HEK293 (cell line): ENCODE measurements at regions not wholly inside any gene's neighbourhood (a gene's known extent, or its start where the extent isn't known, plus 50 kb on each side); places are given as distances from the start of the nearest gene placed in this dataset.

ENCODE experiments used
- AEBP2 ChIP-seq: fragments of 450-650 bp; formaldehyde crosslinking; IDR thresholded peaks from 2 replicates; pipeline ENCODE4 v1.5.1; 2016; ENCODE audit warnings: missing biosample characterization, missing genetic modification characterization, borderline replicate concordance
- BCL11A ChIP-seq: fragments of 450-650 bp; formaldehyde crosslinking; IDR thresholded peaks from 2 replicates; pipeline ENCODE4 v1.5.1; 2016; ENCODE audit warnings: low read depth, missing biosample characterization, missing genetic modification characterization
- CTCF ChIP-seq: fragments of 450-650 bp; formaldehyde crosslinking; IDR thresholded peaks from 2 replicates; pipeline ENCODE4 v1.5.1; 2016; ENCODE audit warnings: missing biosample characterization, missing genetic modification characterization
- FEZF1 ChIP-seq: fragments of 450-650 bp; formaldehyde crosslinking; IDR thresholded peaks from 2 replicates; pipeline ENCODE4 v1.5.1; 2016; ENCODE audit warnings: missing biosample characterization, missing genetic modification characterization
- GLI4 ChIP-seq: fragments of 450-650 bp; formaldehyde crosslinking; IDR thresholded peaks from 2 replicates; pipeline ENCODE4 v1.5.1; 2016; ENCODE audit warnings: missing biosample characterization, missing genetic modification characterization
- REST ChIP-seq: fragments of 450-650 bp; formaldehyde crosslinking; IDR thresholded peaks from 2 replicates; pipeline ENCODE4 v1.5.1; 2016; ENCODE audit warnings: missing biosample characterization, missing genetic modification characterization
- TRIM28 ChIP-seq: IDR thresholded peaks from 2 replicates; pipeline ENCODE4 v1.6.1; 2011; ENCODE audit warnings: low read length, control low read depth, borderline replicate concordance
- ZBTB49 ChIP-seq: fragments of 450-650 bp; formaldehyde crosslinking; IDR thresholded peaks from 2 replicates; pipeline ENCODE4 v1.5.1; 2016; ENCODE audit warnings: missing biosample characterization, missing genetic modification characterization, low read depth
- ZNF138 ChIP-seq: fragments of 450-650 bp; formaldehyde crosslinking; IDR thresholded peaks from 2 replicates; pipeline ENCODE4 v1.5.1; 2016; ENCODE audit warnings: missing biosample characterization, missing genetic modification characterization, borderline replicate concordance
- ZNF202 ChIP-seq: fragments of 450-650 bp; formaldehyde crosslinking; IDR thresholded peaks from 2 replicates; pipeline ENCODE4 v1.5.1; 2016; ENCODE audit warnings: missing biosample characterization, missing genetic modification characterization, borderline replicate concordance
- ZNF211 ChIP-seq: fragments of 450-650 bp; formaldehyde crosslinking; IDR thresholded peaks from 2 replicates; pipeline ENCODE4 v1.5.1; 2016; ENCODE audit warnings: low read depth, missing biosample characterization, missing genetic modification characterization
- ZNF555 ChIP-seq: fragments of 450-650 bp; formaldehyde crosslinking; conservative IDR thresholded peaks from 2 replicates; pipeline ENCODE4 v1.5.1; 2017; ENCODE audit warnings: missing biosample characterization, mild to moderate bottlenecking, missing genetic modification characterization, inconsistent platforms
- ZNF596 ChIP-seq: fragments of 450-650 bp; IDR thresholded peaks from 2 replicates; pipeline ENCODE4 v1.5.0; 2018; ENCODE audit warnings: missing biosample characterization, mild to moderate bottlenecking, missing genetic modification characterization, moderate library complexity
- ZNF768 ChIP-seq: fragments of 450-650 bp; formaldehyde crosslinking; IDR thresholded peaks from 2 replicates; pipeline ENCODE4 v1.5.1; 2018; ENCODE audit warnings: missing biosample characterization, mild to moderate bottlenecking, missing genetic modification characterization

GRCh38 chr1:224496826-224497225 lies 62.2 kb upstream of the WDR26 start:
- no peak for TF ChIP-seq BCL11A
- no peak for TF ChIP-seq CTCF
- no peak for TF ChIP-seq ZNF211
- TF ChIP-seq ZNF555 = no peak
- no peak for TF ChIP-seq AEBP2 (tag by site-specific recombination)
- no peak for TF ChIP-seq ZBTB49 (tag by site-specific recombination)
- no peak for TF ChIP-seq REST (tag by site-specific recombination)
- TF ChIP-seq ZNF202 (tag by site-specific recombination) = no peak
- no peak for TF ChIP-seq ZNF768 (tag by site-specific recombination)
- no peak for TF ChIP-seq ZNF596 (tag by site-specific recombination)
- TF ChIP-seq TRIM28 = no peak
- TF ChIP-seq FEZF1 (tag by site-specific recombination) = no peak
- TF ChIP-seq ZNF138 = no peak
- no peak for TF ChIP-seq GLI4 (tag by site-specific recombination)
